CD14-positive monocyte (primary cell): ENCODE measurements at regions not wholly inside any gene's neighbourhood (a gene's known extent, or its start where the extent isn't known, plus 50 kb on each side); places are given as distances from the start of the nearest gene placed in this dataset.

Experiments
- DNase-seq, 3 donors: peaks; one replicate each; pipeline ENCODE4 v3.0.0-alpha.2; 2011 to 2022
- H2AFZ ChIP-seq: 2 replicates; pipeline ENCODE4 v1.6.0; 2012; ENCODE audit warnings: mild to moderate bottlenecking, low read depth, low read length, inconsistent platforms; ENCODE audit not compliant: insufficient read depth, poor library complexity, severe bottlenecking
- H3K27ac ChIP-seq, 2 donors: 1 replicate in 1 of 2; 2 replicates in 1 of 2; pipeline ENCODE4 v1.5.1; 2012 to 2013; ENCODE audit warnings: low read length in 2 of 2, control low read depth in 1 of 2, inconsistent platforms in 1 of 2, low read depth in 1 of 2, mild to moderate bottlenecking in 1 of 2
- H3K27me3 ChIP-seq, 2 donors: one replicate each; pipeline versions ENCODE4 v1.6.0 to v1.6.1; 2011 to 2013; ENCODE audit warnings: low read length in 2 of 2; ENCODE audit not compliant: control insufficient read depth in 2 of 2, insufficient read depth in 2 of 2
- H3K36me3 ChIP-seq, 2 donors: replicated peaks in 1 of 2; 1 replicate in 1 of 2; 2 replicates in 1 of 2; pipeline versions ENCODE4 v1.5.1 to v1.6.1; 2012 to 2013; ENCODE audit warnings: low read length in 2 of 2, control low read depth in 1 of 2, inconsistent platforms in 1 of 2, mild to moderate bottlenecking in 1 of 2; ENCODE audit not compliant: insufficient read depth in 2 of 2, control insufficient read depth in 1 of 2
- H3K4me1 ChIP-seq, 2 donors: 1 replicate in 1 of 2; 2 replicates in 1 of 2; pipeline versions ENCODE4 v1.5.1 to v1.6.1; 2012 to 2013; ENCODE audit warnings: low read length in 2 of 2, control low read depth in 1 of 2, inconsistent platforms in 1 of 2, mild to moderate bottlenecking in 1 of 2, moderate library complexity in 1 of 2; ENCODE audit not compliant: insufficient read depth in 2 of 2, control insufficient read depth in 1 of 2
- H3K4me2 ChIP-seq: replicated peaks from 2 replicates; pipeline ENCODE3; 2012; ENCODE audit warnings: low read length, moderate library complexity, mild to moderate bottlenecking; ENCODE audit not compliant: poor library complexity, severe bottlenecking; ENCODE audit errors: extremely low read depth
- H3K4me3 ChIP-seq, 3 experiments: fragments of 200-600 bp in 1 of 3; sonication (generic) in 1 of 3; replicated peaks in 1 of 3; 1 replicate in 2 of 3; 2 replicates in 1 of 3; pipeline ENCODE4 v1.5.1; 2011 to 2013; ENCODE audit warnings: low read length in 3 of 3, mild to moderate bottlenecking in 3 of 3, control low read depth in 2 of 3, low read depth in 2 of 3, inconsistent platforms in 1 of 3, moderate library complexity in 1 of 3
- H3K79me2 ChIP-seq: 2 replicates; pipeline ENCODE4 v1.6.0; 2012; ENCODE audit warnings: mild to moderate bottlenecking, control low read depth, inconsistent platforms, low read length, moderate library complexity; ENCODE audit not compliant: insufficient read depth
- H3K9ac ChIP-seq: 2 replicates; pipeline ENCODE4 v1.6.0; 2017; ENCODE audit warnings: low read length, mild to moderate bottlenecking; ENCODE audit not compliant: insufficient read depth, poor library complexity, severe bottlenecking
- H3K9me3 ChIP-seq, 2 donors: replicated peaks in 1 of 2; 1 replicate in 1 of 2; 2 replicates in 1 of 2; pipeline versions ENCODE4 v1.5.1 to v1.6.1; 2012 to 2013; ENCODE audit warnings: low read length in 2 of 2, control low read depth in 1 of 2; ENCODE audit not compliant: control insufficient read depth in 1 of 2, insufficient read depth in 1 of 2
- H4K20me1 ChIP-seq: 2 replicates; pipeline ENCODE4 v1.6.0; 2012; ENCODE audit warnings: mild to moderate bottlenecking, low read length, control low read depth, moderate library complexity; ENCODE audit not compliant: insufficient read depth
- H3K27ac Mint-ChIP-seq, 7 donors: one replicate each; pipeline ENCODE4 v1.8.0; 2020; ENCODE audit warnings: mild to moderate bottlenecking in 7 of 7, mixed read lengths in 7 of 7, moderate library complexity in 6 of 7, inconsistent platforms in 2 of 7
- H3K27me3 Mint-ChIP-seq, 3 donors: one replicate each; pipeline ENCODE4 v1.8.0; 2021 to 2022; ENCODE audit warnings: low read depth in 3 of 3, mild to moderate bottlenecking in 3 of 3, mixed read lengths in 3 of 3, moderate library complexity in 3 of 3, inconsistent platforms in 1 of 3
- H3K36me3 Mint-ChIP-seq, 2 donors: one replicate each; pipeline ENCODE4 v1.8.0; 2020; ENCODE audit warnings: mixed read lengths in 2 of 2, inconsistent platforms in 1 of 2, mild to moderate bottlenecking in 1 of 2
- H3K4me1 Mint-ChIP-seq: one replicate; pipeline ENCODE4 v1.8.0; 2020; ENCODE audit warnings: mild to moderate bottlenecking, mixed read lengths
- H3K4me3 Mint-ChIP-seq, 2 donors: one replicate each; pipeline ENCODE4 v1.8.0; 2020; ENCODE audit warnings: mild to moderate bottlenecking in 2 of 2, mixed read lengths in 2 of 2, moderate library complexity in 1 of 2
- H3K9me3 Mint-ChIP-seq, 7 donors: one replicate each; pipeline ENCODE4 v1.8.0; 2020 to 2022; ENCODE audit warnings: mixed read lengths in 7 of 7, mild to moderate bottlenecking in 6 of 7, moderate library complexity in 6 of 7, inconsistent platforms in 2 of 7
- CTCF ChIP-seq: fragments of 200-600 bp; IDR thresholded peaks from one replicate; pipeline ENCODE4 v1.8.0; 2022; ENCODE audit warnings: antibody characterized with exemption, mild to moderate bottlenecking
- whole genome bisulfite sequencing: methylation state at CpG from one replicate; pipeline ENCODE4 v1.1.5; 2013; ENCODE audit warnings: missing lambda C conversion rate; ENCODE audit not compliant: insufficient coverage; 5-methylcytosine and 5-hydroxymethylcytosine counted together
- intact Hi-C, 2 donors: fragments of 100-400 bp; cut with micrococcal nuclease; formaldehyde crosslinking; loops; one replicate each; pipeline versions ENCODE4 v1.15.0 to v1.15.1; 2023

DNA sequence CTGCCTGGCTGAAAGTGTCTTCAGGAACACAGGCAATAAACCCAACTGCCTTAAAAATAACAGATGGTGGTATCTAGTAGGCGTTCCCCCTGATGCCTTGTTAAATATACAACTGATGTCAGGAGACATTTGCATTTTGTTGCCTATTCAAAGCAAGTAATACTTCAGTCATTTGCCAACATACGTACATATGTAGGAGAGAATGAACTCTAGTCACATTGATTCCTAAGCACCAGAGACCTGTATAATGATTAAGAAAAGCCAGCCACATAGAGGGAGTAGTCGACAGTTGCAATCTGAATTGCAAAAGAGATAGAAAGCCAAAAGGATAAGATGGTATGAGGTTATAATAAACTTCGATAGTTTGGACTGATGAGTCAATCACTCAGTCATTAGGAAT lies 191.0 kb upstream of the EMCN start:
- Histone ChIP-seq H3K27me3 (no peaks in the 10 kb centered on the region), H3K4me3 (no peak overlapping the region), H3K27ac (no peak overlapping the region), H3K4me2 (no peak overlapping the region), H3K9ac (no peak overlapping the region), H3K79me2 (no peaks in the 10 kb centered on the region), H4K20me1 (no peaks in the 10 kb centered on the region), H3K4me1 (no peaks in the 10 kb centered on the region), H2AFZ (no peak overlapping the region), H3K36me3 (no peaks in the 10 kb centered on the region), H3K9me3 (no peaks in the 10 kb centered on the region)
- WGBS = 65% methylated on average over 2 of the region's 4 CpGs
- no peak overlapping the region for H3K27ac Mint-ChIP-seq
- intact Hi-C loops = no loop called here
- no peaks in the 10 kb centered on the region for H3K27me3 Mint-ChIP-seq
- peaks cover 0 to 7% (median 1%) of the 10 kb centered on the region in 7 donors for H3K9me3 Mint-ChIP-seq
- no peaks in the 10 kb centered on the region for H3K36me3 Mint-ChIP-seq
- H3K4me1 Mint-ChIP-seq = no peaks in the 10 kb centered on the region
- no peak for DNase-seq
- TF ChIP-seq CTCF = no peak
- H3K4me3 Mint-ChIP-seq = no peak overlapping the region

DNA sequence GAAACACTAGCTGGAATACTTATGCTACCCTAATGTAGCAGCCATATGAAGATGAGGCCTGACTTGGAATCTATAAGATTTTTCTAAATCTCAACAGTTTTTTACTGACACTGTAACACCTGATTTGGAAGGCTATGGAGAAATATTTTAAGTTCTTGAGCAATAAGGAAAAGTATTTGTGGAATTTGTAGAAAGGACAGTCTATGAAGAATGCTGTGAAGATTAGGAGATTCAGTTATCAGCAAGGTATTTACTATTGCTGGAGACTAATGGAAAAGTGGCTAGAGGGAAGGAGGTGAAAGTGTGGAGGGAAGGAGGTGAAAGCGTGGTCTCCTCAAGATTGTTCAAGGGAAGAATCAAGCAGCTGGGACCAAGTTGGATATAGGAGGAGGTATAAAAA lies 190.0 kb upstream of the EMCN start:
- no peak overlapping the region for H3K27ac Mint-ChIP-seq
- 100% methylated on average over 1 of the region's 1 CpG for WGBS

More for the DNA sequence above, 190.0 kb upstream of the EMCN start:
- Mint-ChIP-seq H3K27me3 (no peaks in the 10 kb centered on the region), H3K9me3 (peaks cover 0 to 7% (median 1%) of the 10 kb centered on the region in 7 donors), H3K4me1 (no peaks in the 10 kb centered on the region), H3K4me3 (no peak overlapping the region), H3K36me3 (no peaks in the 10 kb centered on the region)
- Histone ChIP-seq H3K9me3 (no peaks in the 10 kb centered on the region), H3K79me2 (no peaks in the 10 kb centered on the region), H3K4me1 (no peaks in the 10 kb centered on the region), H3K27ac (no peak overlapping the region), H4K20me1 (no peaks in the 10 kb centered on the region), H3K36me3 (no peaks in the 10 kb centered on the region), H2AFZ (no peak overlapping the region), H3K4me2 (no peak overlapping the region), H3K4me3 (no peak overlapping the region), H3K27me3 (no peaks in the 10 kb centered on the region), H3K9ac (no peak overlapping the region)
- no peak for TF ChIP-seq CTCF
- no peak for DNase-seq
- intact Hi-C loops = no loop called here
